ENCODE measurements at regions not wholly inside any gene's neighbourhood (a gene's known extent, or its start where the extent isn't known, plus 50 kb on each side); places are given as distances from the start of the nearest gene placed in this dataset.

- H3K4me1 ChIP-seq = no peaks in the 10 kb centered on the region
- no peak for ATAC-seq (ENCODE audit: low FRiP score in 2 of 2)
- peaks cover 2 to 9% (median 4%) of the 10 kb centered on the region in 4 donors for H3K9me3 ChIP-seq
These were observed 88.9 kb upstream of the TRPM3 start for GRCh38 chr9:71210326-71210725.

GRCh38 chr9:71209890-71210289, 88.5 kb upstream of the TRPM3 start:
- Histone ChIP-seq H3K36me3 (no peaks in the 10 kb centered on the region), H3K27me3 (no peaks in the 10 kb centered on the region), H3K9me3 (peaks cover 2 to 9% (median 4%) of the 10 kb centered on the region in 4 donors), H3K4me1 (no peaks in the 10 kb centered on the region), H3K4me3 (no peak overlapping the region), H3K27ac (no peak overlapping the region)
- 84 to 88% methylated on average over 7 of the region's 7 CpGs for WGBS, 2 donors
- DNase-seq (no peak), ATAC-seq (ENCODE audit: low FRiP score in 2 of 2) (no peak)
- no peak for TF ChIP-seq EP300 (IDR thresholded peaks at IDR 0.05)
- TF ChIP-seq, protein P1, sequence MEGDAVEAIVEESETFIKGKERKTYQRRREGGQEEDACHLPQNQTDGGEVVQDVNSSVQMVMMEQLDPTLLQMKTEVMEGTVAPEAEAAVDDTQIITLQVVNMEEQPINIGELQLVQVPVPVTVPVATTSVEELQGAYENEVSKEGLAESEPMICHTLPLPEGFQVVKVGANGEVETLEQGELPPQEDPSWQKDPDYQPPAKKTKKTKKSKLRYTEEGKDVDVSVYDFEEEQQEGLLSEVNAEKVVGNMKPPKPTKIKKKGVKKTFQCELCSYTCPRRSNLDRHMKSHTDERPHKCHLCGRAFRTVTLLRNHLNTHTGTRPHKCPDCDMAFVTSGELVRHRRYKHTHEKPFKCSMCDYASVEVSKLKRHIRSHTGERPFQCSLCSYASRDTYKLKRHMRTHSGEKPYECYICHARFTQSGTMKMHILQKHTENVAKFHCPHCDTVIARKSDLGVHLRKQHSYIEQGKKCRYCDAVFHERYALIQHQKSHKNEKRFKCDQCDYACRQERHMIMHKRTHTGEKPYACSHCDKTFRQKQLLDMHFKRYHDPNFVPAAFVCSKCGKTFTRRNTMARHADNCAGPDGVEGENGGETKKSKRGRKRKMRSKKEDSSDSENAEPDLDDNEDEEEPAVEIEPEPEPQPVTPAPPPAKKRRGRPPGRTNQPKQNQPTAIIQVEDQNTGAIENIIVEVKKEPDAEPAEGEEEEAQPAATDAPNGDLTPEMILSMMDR (IDR thresholded peaks at IDR 0.05) = no peak

More at GRCh38 chr9:71210326-71210725, 88.9 kb upstream of the TRPM3 start:
- TF ChIP-seq POLR2AphosphoS5 (IDR thresholded peaks at IDR 0.05) (no peak), POLR2A (IDR thresholded peaks at IDR 0.05) (no peak), EP300 (IDR thresholded peaks at IDR 0.05) (no peak)
- TF ChIP-seq, protein P1 (IDR thresholded peaks at IDR 0.05) = no peak
- no peak for DNase-seq
- Histone ChIP-seq H3K27ac (no peak overlapping the region), H3K27me3 (no peaks in the 10 kb centered on the region), H3K4me3 (no peak overlapping the region), H3K36me3 (no peaks in the 10 kb centered on the region)
- 61 to 64% methylated on average over 2 of the region's 2 CpGs for WGBS, 2 donors

DNA sequence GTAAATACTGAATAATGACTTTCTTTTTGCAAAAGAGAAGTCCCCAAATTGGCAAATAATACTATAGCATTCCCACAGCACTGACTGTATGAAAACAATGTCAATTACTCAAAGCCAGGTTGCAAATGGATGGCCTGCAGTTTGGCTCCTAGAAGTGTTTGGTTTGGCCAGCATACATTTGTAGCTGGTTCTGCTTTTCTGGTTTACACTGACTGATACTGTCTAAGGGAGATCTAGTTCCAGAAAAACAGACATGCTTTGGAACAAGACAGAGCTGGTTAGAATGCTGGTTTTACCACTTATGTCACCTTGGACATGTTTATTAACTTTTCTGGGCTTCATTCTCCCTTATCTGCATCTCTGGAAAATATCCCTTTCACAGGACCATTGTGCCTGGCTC, 81.5 kb upstream of the TRPM3 start:
- ATAC-seq (ENCODE audit: low FRiP score in 2 of 2) = no peak
- H3K27ac ChIP-seq = no peak overlapping the region

GRCh38 chr9:71191708-71192107, 70.3 kb upstream of the TRPM3 start:
- DNase-seq = no peak
- TF ChIP-seq POLR2A (IDR thresholded peaks at IDR 0.05) (no peak), POLR2AphosphoS5 (IDR thresholded peaks at IDR 0.05) (no peak), EP300 (IDR thresholded peaks at IDR 0.05) (no peak)
- TF ChIP-seq, protein P1 (IDR thresholded peaks at IDR 0.05) = no peak
- no peaks in the 10 kb centered on the region for H3K9me3 ChIP-seq
- no peak for ATAC-seq (ENCODE audit: low FRiP score in 2 of 2)
- H3K4me1 ChIP-seq = no peaks in the 10 kb centered on the region
- H3K4me3 ChIP-seq = no peak overlapping the region
- 78 to 82% methylated on average over 3 of the region's 3 CpGs for WGBS, 2 donors
- no peaks in the 10 kb centered on the region for H3K27me3 ChIP-seq
- H3K36me3 ChIP-seq = no peaks in the 10 kb centered on the region
- no peak overlapping the region for H3K27ac ChIP-seq

More for the DNA sequence above, 81.5 kb upstream of the TRPM3 start:
- Histone ChIP-seq H3K4me3 (no peak overlapping the region), H3K27me3 (no peaks in the 10 kb centered on the region), H3K36me3 (no peaks in the 10 kb centered on the region), H3K9me3 (no peaks in the 10 kb centered on the region), H3K4me1 (no peaks in the 10 kb centered on the region)
- TF ChIP-seq POLR2AphosphoS5 (IDR thresholded peaks at IDR 0.05) (no peak), EP300 (IDR thresholded peaks at IDR 0.05) (no peak), POLR2A (IDR thresholded peaks at IDR 0.05) (no peak)
- TF ChIP-seq, protein P1 (IDR thresholded peaks at IDR 0.05) = no peak
- no peak for DNase-seq

DNA sequence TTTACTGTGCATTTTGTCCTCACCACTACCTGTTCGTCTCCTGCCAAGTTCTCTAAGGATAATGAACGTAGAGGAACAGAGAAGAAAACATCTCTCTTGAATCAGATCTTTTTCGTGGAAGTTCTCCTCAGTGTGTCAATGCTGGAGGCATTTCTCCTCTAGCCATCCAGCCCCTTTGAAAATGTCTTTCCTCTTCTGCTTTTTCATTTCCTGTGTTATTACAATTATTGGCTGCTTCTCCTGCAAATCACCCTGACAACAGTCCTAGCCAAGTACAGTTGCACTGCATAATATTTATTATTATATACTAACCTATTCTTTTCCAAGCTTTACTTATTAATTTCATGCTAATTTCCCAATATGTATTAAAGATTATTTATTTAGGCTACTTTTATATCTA, 61.8 kb upstream of the TRPM3 start:
- TF ChIP-seq POLR2A (IDR thresholded peaks at IDR 0.05) = no peak
- TF ChIP-seq, protein P1 (IDR thresholded peaks at IDR 0.05) = no peak
- no peak for DNase-seq
- WGBS, 2 donors = 35 to 36% methylated on average over 3 of the region's 3 CpGs

More for the DNA sequence above, 61.8 kb upstream of the TRPM3 start:
- H3K4me1 ChIP-seq = peaks cover 0 to 4% (median 0%) of the 10 kb centered on the region in 4 donors
- no peaks in the 10 kb centered on the region for H3K36me3 ChIP-seq
- H3K9me3 ChIP-seq = no peaks in the 10 kb centered on the region
- H3K27me3 ChIP-seq = no peaks in the 10 kb centered on the region
- no peak for ATAC-seq (ENCODE audit: low FRiP score in 2 of 2)
- H3K4me3 ChIP-seq = no peak overlapping the region
- H3K27ac ChIP-seq = no peak overlapping the region
